ENCODE measurements at regions not wholly inside any gene's neighbourhood (a gene's known extent, or its start where the extent isn't known, plus 50 kb on each side); places are given as distances from the start of the nearest gene placed in this dataset.

DNA sequence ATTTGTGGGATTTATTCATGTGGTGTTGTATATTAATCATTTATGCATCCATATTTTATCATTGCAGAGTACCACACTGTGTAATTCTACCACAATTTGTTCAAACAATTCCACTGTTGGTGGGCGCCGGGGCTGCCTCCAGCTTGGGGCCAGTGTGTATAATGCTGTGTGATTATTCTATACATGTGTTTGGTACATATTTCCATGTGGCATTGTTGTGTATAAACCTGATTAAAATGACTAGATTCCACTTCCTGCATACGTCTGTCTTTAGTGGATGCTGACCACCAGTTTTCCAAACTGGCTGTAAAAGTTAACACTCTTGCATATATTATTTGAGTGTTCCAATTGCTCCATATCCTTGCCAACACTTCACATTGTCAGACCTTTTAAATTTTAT lies 1213.8 kb downstream of the TBC1D22A start:
- no peak for ATAC-seq
- TF ChIP-seq ZNF565 (CRISPR knock-in tag; conservative IDR thresholded peaks at IDR 0.05; ENCODE audit: low read depth) (no peak), OSR1 (CRISPR knock-in tag; IDR thresholded peaks at IDR 0.05) (no peak), RARB (CRISPR knock-in tag; IDR thresholded peaks at IDR 0.05) (no peak), ZFP30 (CRISPR knock-in tag; IDR thresholded peaks at IDR 0.05) (no peak), CSDC2 (CRISPR knock-in tag; IDR thresholded peaks at IDR 0.05) (no peak), ZNF8 (CRISPR knock-in tag; IDR thresholded peaks at IDR 0.05) (no peak), TCF4 (CRISPR knock-in tag; IDR thresholded peaks at IDR 0.05; ENCODE audit: borderline replicate concordance) (no peak), ZFP3 (CRISPR knock-in tag; IDR thresholded peaks at IDR 0.05) (no peak), PPARA (CRISPR knock-in tag; IDR thresholded peaks at IDR 0.05; ENCODE audit: borderline replicate concordance) (no peak), ZC3H10 (CRISPR knock-in tag; IDR thresholded peaks at IDR 0.05) (no peak), SNAI2 (CRISPR knock-in tag; IDR thresholded peaks at IDR 0.05) (no peak), ESRRG (CRISPR knock-in tag; IDR thresholded peaks at IDR 0.05) (no peak), ZNF70 (CRISPR knock-in tag; IDR thresholded peaks at IDR 0.05) (no peak)
- TF ChIP-seq, protein P1, sequence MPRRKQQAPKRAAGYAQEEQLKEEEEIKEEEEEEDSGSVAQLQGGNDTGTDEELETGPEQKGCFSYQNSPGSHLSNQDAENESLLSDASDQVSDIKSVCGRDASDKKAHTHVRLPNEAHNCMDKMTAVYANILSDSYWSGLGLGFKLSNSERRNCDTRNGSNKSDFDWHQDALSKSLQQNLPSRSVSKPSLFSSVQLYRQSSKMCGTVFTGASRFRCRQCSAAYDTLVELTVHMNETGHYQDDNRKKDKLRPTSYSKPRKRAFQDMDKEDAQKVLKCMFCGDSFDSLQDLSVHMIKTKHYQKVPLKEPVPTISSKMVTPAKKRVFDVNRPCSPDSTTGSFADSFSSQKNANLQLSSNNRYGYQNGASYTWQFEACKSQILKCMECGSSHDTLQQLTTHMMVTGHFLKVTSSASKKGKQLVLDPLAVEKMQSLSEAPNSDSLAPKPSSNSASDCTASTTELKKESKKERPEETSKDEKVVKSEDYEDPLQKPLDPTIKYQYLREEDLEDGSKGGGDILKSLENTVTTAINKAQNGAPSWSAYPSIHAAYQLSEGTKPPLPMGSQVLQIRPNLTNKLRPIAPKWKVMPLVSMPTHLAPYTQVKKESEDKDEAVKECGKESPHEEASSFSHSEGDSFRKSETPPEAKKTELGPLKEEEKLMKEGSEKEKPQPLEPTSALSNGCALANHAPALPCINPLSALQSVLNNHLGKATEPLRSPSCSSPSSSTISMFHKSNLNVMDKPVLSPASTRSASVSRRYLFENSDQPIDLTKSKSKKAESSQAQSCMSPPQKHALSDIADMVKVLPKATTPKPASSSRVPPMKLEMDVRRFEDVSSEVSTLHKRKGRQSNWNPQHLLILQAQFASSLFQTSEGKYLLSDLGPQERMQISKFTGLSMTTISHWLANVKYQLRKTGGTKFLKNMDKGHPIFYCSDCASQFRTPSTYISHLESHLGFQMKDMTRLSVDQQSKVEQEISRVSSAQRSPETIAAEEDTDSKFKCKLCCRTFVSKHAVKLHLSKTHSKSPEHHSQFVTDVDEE (CRISPR knock-in tag; IDR thresholded peaks at IDR 0.05) = no peak
- TF ChIP-seq, protein P2, sequence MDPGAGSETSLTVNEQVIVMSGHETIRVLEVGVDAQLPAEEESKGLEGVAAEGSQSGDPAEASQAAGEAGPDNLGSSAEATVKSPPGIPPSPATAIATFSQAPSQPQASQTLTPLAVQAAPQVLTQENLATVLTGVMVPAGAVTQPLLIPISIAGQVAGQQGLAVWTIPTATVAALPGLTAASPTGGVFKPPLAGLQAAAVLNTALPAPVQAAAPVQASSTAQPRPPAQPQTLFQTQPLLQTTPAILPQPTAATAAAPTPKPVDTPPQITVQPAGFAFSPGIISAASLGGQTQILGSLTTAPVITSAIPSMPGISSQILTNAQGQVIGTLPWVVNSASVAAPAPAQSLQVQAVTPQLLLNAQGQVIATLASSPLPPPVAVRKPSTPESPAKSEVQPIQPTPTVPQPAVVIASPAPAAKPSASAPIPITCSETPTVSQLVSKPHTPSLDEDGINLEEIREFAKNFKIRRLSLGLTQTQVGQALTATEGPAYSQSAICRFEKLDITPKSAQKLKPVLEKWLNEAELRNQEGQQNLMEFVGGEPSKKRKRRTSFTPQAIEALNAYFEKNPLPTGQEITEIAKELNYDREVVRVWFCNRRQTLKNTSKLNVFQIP (CRISPR knock-in tag; IDR thresholded peaks at IDR 0.05; ENCODE audit: borderline replicate concordance, low read depth) = no peak
- TF ChIP-seq, protein P3, sequence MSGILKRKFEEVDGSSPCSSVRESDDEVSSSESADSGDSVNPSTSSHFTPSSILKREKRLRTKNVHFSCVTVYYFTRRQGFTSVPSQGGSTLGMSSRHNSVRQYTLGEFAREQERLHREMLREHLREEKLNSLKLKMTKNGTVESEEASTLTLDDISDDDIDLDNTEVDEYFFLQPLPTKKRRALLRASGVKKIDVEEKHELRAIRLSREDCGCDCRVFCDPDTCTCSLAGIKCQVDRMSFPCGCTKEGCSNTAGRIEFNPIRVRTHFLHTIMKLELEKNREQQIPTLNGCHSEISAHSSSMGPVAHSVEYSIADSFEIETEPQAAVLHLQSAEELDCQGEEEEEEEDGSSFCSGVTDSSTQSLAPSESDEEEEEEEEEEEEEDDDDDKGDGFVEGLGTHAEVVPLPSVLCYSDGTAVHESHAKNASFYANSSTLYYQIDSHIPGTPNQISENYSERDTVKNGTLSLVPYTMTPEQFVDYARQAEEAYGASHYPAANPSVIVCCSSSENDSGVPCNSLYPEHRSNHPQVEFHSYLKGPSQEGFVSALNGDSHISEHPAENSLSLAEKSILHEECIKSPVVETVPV (CRISPR knock-in tag; IDR thresholded peaks at IDR 0.05) = no peak
- TF ChIP-seq, protein P4, sequence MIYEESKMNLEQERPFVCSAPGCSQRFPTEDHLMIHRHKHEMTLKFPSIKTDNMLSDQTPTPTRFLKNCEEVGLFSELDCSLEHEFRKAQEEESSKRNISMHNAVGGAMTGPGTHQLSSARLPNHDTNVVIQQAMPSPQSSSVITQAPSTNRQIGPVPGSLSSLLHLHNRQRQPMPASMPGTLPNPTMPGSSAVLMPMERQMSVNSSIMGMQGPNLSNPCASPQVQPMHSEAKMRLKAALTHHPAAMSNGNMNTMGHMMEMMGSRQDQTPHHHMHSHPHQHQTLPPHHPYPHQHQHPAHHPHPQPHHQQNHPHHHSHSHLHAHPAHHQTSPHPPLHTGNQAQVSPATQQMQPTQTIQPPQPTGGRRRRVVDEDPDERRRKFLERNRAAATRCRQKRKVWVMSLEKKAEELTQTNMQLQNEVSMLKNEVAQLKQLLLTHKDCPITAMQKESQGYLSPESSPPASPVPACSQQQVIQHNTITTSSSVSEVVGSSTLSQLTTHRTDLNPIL (CRISPR knock-in tag; IDR thresholded peaks at IDR 0.05; ENCODE audit: low read depth) = no peak
- TF ChIP-seq, protein P5, sequence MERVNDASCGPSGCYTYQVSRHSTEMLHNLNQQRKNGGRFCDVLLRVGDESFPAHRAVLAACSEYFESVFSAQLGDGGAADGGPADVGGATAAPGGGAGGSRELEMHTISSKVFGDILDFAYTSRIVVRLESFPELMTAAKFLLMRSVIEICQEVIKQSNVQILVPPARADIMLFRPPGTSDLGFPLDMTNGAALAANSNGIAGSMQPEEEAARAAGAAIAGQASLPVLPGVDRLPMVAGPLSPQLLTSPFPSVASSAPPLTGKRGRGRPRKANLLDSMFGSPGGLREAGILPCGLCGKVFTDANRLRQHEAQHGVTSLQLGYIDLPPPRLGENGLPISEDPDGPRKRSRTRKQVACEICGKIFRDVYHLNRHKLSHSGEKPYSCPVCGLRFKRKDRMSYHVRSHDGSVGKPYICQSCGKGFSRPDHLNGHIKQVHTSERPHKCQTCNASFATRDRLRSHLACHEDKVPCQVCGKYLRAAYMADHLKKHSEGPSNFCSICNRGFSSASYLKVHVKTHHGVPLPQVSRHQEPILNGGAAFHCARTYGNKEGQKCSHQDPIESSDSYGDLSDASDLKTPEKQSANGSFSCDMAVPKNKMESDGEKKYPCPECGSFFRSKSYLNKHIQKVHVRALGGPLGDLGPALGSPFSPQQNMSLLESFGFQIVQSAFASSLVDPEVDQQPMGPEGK (CRISPR knock-in tag; IDR thresholded peaks at IDR 0.05; ENCODE audit: borderline replicate concordance) = no peak

DNA sequence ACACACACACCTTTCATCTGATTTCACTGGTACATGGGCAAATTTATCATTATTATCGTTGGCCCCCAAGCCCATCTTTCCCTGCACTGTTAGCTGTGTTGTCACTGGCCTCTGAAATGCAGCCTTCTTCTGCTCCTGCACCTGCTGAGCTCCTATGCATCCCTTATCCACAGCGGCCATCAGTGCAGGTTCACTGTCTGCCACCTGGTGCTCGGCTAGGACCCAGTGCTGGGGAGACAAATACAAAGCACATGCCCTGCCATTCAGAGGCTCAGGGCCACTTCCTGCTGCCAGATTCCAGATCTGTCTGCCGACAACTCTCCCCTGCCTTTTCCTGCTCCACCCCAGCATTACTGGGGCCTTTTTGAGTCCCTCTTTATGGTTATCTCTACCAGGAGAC lies 1205.4 kb downstream of the TBC1D22A start:
- no peak for ATAC-seq
- TF ChIP-seq SNAI2 (CRISPR knock-in tag; IDR thresholded peaks at IDR 0.05) = no peak
- no peak for TF ChIP-seq ZNF70 (CRISPR knock-in tag; IDR thresholded peaks at IDR 0.05)
- no peak for TF ChIP-seq TOX (CRISPR knock-in tag; IDR thresholded peaks at IDR 0.05; ENCODE audit: borderline replicate concordance)
- TF ChIP-seq OSR1 (CRISPR knock-in tag; IDR thresholded peaks at IDR 0.05) = no peak
- no peak for TF ChIP-seq GLIS3 (CRISPR knock-in tag; IDR thresholded peaks at IDR 0.05)
- TF ChIP-seq ZFP3 (CRISPR knock-in tag; IDR thresholded peaks at IDR 0.05) = no peak
- no peak for TF ChIP-seq ESRRG (CRISPR knock-in tag; IDR thresholded peaks at IDR 0.05)
- TF ChIP-seq, protein P1 (CRISPR knock-in tag; IDR thresholded peaks at IDR 0.05) = no peak

Data from SK-N-SH treated with all-trans-retinoic acid at 6 μM for 48 hours (cell line).